Esophagus squamous epithelium (tissue), 4 donors: ENCODE measurements at regions not wholly inside any gene's neighbourhood (a gene's known extent, or its start where the extent isn't known, plus 50 kb on each side); places are given as distances from the start of the nearest gene placed in this dataset.

Source experiments
- POLR2A ChIP-seq, 4 donors: fragments of 450-650 bp; IDR thresholded peaks; one replicate each; pipeline ENCODE4 v1.6.1; 2017; ENCODE audit warnings: antibody characterized with exemption in 4 of 4, mild to moderate bottlenecking in 4 of 4, moderate library complexity in 3 of 4
- TF ChIP-seq, protein P1 (sequence below), 6 experiments: fragments of 450-650 bp in 4 of 6; fragments of 200-600 bp in 2 of 6; sonication (generic) in 2 of 6; IDR thresholded peaks; one replicate each; pipeline ENCODE4 v1.5.1; 2016 to 2019; ENCODE audit warnings: antibody characterized with exemption in 6 of 6, mild to moderate bottlenecking in 4 of 6, moderate library complexity in 4 of 6

DNA sequence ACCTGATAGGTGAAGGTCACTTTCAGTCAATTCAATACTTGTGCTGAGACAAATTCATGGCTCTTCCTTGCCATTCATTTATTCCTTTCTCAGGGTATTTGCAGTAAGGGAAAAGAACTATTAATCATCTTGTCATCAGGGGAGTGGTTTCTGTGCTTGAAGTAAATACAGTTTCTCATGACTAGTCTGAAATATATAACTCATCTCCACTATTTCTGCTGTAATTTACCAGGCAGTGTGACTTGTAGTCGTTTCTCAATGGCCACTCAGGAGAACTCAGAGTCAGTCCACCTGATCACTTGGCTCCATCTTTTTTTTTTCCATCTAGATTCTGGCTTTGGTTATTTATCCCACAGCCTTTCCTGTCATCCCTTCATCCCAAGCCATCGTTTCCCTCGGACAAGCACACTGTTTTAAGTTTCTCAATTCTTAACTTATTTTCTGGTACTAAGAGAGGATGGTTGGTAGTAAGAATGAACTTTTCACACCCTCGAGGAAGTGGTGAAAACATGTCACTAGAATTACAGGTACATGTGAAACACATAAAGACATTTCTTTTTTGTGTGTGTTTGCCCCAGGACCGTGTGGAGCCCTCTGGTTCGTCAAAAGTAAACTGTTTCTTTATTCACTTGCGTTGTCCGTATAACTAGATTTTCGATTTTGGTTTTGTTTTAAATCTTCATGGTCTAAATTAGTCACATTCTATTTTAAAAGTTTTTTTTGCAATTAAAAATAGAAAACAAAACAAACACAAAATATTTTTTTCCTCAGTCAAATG lies 620.2 kb downstream of the ZBBX start:
- TF ChIP-seq, protein P1, sequence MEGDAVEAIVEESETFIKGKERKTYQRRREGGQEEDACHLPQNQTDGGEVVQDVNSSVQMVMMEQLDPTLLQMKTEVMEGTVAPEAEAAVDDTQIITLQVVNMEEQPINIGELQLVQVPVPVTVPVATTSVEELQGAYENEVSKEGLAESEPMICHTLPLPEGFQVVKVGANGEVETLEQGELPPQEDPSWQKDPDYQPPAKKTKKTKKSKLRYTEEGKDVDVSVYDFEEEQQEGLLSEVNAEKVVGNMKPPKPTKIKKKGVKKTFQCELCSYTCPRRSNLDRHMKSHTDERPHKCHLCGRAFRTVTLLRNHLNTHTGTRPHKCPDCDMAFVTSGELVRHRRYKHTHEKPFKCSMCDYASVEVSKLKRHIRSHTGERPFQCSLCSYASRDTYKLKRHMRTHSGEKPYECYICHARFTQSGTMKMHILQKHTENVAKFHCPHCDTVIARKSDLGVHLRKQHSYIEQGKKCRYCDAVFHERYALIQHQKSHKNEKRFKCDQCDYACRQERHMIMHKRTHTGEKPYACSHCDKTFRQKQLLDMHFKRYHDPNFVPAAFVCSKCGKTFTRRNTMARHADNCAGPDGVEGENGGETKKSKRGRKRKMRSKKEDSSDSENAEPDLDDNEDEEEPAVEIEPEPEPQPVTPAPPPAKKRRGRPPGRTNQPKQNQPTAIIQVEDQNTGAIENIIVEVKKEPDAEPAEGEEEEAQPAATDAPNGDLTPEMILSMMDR (IDR thresholded peaks at IDR 0.05) = no peak
- no peak for TF ChIP-seq POLR2A (IDR thresholded peaks at IDR 0.05)
